ENCODE measurements at regions not wholly inside any gene's neighbourhood (a gene's known extent, or its start where the extent isn't known, plus 50 kb on each side); places are given as distances from the start of the nearest gene placed in this dataset.

GRCh38 chr2:118529908-118530599, 317.4 kb downstream of the EN1 start:
- TF ChIP-seq POLR2A (IDR thresholded peaks at IDR 0.05) (no peak), CTCF (IDR thresholded peaks at IDR 0.05) (no peak)
